GM21529 (cell line): ENCODE measurements at regions not wholly inside any gene's neighbourhood (a gene's known extent, or its start where the extent isn't known, plus 50 kb on each side); places are given as distances from the start of the nearest gene placed in this dataset.
A peak's percentile ranks its signal among the peaks of the same experiment; 100 is the strongest.

ENCODE experiments used
- ATAC-seq: cut with Tn5 transposase; IDR thresholded peaks from one replicate; pipeline ENCODE4 v1.9.1; 2021; ENCODE audit not compliant: unreplicated experiment

DNA sequence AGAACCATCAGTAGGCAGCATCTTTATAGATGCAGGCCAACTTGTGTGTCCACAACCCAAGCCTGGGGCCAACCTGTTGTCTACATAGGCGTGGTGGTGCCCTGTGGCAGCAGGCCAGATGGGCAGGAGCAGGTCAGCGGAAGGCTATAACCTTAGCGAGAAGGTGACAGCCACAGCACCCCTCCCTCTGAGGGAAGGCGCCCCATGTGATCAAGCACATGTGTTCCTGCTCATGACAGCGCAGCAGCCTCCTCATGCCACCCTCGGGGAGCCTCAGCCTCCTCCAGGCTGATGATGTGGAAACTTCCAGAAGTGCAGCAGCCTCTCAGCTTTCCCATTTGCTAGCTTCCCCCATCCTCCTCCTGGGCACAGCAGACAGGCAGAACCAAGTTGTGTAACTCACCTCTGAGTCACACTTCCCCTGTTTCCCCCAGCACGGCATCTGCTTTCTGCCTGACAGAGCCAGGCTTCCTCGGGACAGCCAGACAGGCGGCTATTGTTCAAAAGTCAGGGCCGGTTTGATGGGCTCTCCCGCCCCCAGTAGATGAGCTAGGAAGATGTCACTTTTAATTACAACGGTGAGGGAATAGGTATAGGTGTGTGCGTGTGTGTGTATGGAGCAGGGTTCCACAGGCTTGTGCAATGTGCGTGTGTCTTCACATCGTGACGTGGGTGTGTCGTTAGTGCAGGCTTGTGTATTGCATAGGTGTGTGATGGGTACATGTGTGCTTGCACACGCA, 312.0 kb upstream of the ZMIZ1 start:
- ATAC-seq: no peak

DNA sequence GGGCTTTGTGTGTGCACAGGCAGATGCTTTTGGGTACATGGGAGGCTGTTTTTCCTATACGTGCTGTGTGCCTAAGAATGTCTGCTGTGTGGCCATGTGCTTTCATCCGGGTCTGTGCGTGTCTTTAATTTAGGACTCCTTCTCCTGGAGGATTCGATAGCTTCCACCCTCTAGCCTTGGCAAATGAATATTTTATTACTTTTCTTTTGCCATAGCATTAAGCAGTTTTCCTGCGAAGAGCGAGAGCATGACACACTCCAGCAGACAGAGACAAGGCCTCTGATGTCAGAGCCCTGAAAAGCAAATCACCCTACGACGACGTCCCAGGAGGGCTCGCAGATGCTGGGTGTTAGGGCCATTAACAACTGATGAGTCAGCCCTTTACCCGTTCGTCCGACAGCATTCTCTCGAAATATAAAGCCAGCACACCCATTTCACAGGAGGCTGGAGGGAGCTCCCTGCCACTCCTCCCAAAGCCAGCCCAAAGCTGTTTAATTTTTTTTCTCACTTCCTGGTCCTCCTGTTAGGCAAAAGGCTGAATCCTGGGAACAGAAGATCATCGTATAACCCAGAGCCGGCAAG, 311.3 kb upstream of the ZMIZ1 start:
- ATAC-seq: no peak

DNA sequence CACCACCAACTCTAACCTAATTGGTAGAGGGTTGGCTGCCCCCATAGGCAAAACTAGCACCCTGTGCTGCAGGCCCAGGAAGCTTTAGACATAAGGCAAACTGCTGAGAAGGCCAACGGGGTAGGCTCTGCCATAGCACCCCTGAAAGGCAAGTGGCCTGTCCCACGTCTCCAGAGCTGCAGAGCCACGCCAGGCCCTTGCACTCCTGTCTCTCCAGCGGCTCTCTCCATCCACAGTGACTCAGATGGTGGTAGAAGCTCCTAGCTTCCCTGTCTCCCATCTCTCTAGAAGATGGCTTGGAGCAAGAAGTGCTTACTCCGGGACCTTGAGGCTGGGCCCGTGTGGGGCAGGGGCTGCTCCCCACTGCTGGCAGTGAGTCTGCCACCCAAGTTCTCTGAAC, 310.6 kb upstream of the ZMIZ1 start:
- no peak for ATAC-seq

DNA sequence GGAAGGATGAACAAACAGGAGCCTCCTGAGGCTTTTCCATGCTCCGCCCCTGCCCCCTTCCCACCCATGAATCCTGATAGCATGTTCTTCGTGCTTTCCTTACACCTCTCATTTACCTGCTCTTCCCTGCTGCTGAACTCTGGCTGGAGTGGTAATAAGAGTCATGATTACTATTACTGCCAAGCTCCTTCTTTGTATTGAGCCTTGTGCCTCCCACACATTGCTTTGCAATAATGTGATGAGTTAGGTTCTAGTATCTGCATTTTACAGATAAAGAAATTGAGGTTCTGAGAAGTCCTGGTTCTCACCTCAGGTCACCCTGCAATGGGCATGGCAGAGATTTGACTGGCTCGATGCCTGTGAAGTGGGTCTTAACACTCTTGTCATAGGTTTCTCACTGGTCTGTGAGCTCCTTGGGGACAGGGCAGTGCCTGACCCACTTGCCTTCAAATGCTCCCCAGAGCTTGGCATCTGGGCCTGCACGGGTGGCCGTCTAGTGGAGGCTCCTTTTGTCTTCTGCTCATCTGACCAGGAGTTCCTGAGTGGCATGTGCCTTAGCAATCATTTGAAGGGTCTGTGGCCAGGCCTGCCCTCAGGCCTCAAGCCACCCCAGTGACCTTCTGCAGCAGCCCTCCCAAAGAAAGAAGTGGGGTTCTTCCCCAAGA, 309.2 kb upstream of the ZMIZ1 start:
- ATAC-seq: no peak

DNA sequence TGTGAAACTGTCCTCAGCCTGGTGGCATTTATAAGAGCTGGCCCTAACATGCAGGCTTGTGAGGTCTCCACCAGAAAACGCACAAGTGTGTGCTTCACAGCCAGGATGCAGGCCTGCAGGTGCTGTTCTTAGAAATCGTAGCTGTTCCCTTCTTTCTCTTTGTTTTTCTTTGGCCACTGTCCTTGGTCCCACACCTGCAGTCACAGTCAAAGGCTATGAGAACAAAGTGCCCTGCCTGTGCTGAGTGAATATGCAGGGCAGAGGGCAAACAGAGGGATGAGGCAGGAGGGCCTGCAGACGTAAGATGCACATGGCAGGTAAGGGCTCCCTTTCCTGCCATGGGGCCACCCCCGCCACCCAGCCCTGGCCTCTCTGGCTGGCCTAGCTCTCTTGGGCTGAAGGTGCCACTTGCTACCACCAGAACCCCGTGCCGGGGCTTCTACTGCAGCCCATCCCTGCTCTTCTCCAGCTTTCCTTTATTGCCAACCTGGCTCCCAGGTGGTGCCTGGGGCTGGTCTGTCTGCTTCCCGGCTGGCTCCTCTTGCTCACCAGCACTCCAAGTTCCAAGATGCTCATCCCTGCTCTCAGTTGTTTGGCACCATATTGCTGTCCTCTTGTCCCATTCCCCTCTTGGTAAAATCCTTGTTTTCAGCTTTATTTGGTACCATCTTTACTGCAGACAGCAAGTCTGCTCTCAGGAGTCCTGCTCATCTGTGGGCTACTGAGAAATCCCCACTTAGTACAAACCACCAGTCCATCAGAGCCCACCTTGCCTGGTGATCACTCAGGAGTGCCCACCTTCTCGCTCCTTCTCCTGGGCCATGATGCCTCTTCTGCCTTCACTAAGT, 308.1 kb upstream of the ZMIZ1 start:
- ATAC-seq: no peak

DNA sequence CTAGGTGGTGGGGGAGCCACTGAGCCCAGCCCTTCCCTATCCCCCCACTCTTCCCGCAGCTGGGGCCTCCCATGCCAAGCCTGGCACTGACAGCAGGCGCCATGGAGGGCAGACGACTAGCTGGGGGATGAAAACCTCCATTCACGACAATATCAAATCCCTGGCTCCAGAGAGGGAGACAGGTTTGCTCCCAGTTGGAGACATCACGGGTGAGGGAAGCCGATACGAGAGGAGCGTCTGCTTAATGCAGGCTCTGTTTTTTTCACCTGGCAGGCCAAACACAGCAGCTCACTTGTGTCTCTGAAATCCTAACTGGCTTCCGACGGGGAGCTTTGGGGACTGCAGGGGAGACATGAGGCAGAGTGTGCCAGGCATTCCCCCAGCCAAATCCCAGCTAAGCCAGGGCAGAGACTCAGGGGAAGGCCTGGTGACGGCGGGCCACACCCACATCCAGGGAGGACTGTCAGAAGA, 307.4 kb upstream of the ZMIZ1 start:
- ATAC-seq: no peak

DNA sequence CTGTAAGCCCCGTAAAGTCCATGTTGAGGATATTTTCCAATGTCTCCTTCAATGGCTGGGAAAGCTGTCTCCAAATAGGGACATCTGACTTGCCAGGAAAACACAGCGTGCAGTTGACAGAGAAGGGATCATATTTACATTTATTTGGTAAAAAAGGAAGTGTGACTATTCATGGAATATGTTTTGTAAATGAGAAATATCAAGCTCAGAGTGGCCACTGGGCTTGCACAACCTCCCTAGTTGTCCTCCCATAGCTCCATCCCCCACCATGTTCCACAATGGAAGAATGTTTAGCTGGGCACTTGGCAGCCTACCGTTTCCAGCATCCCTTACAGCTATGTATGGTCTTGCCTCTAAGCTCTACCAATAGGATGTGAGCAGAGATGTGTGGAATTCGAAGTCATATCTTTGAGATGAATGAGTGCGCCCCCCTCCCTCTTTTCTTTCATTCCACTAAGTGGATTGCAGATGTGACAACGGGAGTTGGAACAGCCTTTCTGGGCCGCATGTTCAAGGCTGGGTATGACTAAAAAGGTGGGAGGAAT, 306.6 kb upstream of the ZMIZ1 start:
- ATAC-seq: no peak

DNA sequence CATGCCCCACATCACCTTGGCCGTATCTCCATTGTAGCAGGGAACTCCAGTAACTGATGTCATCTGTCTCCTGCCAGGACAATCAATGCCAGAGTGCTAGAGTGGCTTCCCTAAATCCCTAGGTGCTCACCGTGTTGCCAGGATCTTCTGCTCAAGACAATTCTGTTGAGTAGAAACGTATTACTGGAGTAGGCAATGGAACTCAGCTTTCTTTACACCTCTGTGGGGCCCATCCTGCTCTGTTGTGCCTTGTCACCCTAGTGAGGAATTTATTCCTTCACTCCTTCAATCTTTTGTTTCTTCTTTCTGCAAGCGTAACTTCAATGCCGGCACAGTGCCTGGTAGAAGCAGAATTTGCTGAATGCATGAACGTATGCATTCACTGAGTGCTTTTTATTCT, 305.5 kb upstream of the ZMIZ1 start:
- no peak for ATAC-seq

DNA sequence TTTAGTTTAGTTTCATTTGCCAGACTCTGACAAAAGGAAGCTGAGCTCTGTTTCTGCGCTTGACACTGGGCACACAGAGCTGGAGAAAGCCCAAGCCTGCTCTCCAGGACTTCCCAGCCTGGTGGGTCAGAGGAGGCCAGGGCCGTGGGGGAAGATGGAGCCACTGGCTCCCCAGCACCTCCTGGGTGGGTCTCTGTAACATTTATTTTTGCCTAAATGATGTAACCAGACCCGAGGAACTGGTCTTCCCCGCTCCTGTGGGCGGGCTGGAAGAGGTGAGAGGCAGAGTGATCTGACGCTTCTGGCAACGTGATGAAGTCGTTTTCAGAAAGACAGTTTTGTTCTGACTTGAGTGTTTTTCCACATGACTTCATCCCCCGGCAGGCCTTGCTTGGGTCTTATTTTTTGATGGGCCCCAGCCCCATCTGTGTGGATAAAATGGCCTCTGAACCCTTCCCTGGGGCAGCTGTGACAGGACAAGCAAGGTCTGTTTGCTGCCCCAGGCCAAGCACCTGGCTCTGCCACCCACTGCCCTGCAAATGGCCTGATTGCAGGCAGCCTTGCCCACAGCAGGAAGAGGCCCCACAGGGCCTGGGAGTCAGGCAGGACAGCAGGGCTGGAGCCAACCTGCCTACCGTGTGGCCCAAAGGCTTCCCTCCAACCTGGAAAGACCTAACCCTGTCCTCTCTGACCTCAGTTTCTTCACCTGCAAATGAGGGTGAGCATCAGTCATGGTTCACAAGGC, 304.9 kb upstream of the ZMIZ1 start:
- ATAC-seq: peak; percentile 78

DNA sequence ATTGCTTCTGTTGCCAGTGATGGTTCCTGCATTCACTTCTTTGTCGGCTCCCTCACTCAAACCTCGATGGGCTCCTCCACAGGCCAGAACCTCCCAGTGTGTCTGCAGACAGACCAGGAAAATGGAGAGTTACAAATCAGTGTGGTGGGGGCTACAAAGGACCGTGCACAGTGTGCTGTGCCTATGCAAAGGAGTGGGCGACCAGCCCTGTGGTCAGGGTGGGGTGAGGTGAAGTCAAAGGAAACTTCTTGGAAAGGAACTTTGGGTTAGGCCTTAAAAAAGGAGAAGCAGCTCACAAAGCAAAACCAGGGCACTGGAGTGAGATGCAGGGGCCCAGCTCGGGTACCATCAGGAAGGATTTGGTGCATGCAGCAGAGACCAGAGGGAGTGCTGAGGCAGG, 304.3 kb upstream of the ZMIZ1 start:
- ATAC-seq: no peak

DNA sequence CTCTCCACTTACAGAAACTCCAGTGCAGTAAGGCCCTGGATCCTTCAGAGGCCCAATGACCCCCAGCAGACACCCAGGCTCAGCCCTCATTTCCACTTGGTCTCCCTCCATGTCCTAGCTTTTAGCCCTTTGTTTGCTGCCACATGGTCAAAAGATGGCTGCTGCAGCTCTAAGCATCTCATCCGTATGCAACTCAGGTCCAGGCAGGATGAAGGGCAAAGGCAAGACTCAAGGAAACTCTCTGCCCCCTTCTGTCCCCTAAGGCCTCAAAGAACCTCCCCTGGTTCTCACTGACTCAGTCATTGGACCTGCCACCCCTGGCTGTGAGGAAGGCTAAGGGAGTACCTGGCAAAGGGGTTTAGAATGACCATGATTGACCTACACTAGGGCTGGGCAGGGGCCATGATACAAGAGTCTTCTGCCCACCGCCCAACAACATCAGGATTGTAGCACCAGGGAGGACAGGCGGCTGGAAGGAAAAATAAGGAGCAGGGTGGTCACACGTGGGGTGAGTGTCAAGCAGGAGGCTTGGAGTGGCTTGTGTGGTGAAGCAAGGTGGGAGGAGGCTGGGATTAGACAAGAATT, 303.8 kb upstream of the ZMIZ1 start:
- ATAC-seq: no peak

DNA sequence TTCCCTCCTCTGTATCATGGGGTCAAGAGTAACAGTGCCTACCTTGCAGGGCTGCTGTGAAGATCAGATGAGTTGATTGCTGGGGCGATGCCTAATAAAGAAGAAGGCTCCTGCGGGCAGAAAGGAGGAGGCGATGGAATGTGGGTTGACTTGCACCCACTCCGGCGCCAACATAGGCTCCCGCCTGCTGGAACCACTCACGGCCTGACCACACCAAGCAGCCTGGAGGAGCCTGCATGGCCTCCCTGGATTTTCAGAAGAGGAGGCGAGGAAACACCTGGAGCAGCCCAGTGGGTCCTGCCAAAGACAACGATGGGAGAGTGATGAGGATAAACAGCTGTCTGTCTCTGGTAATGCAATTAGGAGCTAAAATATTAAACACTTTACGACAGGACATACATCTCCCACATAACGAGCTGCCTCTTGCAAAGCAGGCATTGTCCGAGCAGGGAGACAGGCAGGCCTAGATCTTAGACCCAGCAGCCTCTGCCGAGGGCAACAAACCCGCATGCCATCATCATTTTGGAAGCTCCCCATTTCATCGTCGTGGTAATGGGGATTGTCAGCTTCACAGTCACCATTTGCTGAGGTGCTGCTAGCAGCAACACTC, 302.9 kb upstream of the ZMIZ1 start:
- ATAC-seq: no peak

DNA sequence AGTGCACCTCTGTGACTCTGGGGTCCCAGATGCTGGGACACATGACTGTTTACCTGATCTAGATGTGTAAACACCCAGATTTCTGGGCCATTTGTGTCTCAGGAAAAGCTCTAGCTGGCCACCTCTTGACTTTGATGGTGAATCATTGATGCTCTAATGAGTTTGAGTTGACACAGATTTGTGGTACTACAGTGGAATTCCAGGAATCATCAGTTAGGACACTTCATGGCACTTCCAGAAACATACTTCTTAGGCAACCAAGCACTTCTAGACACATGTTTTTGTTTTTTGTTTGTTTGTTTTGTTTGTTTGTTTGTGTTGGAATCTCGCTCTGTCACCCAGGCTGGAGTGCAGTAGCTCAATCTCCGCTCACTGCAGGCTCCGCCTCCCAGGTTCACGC, 302.2 kb upstream of the ZMIZ1 start:
- ATAC-seq: no peak

DNA sequence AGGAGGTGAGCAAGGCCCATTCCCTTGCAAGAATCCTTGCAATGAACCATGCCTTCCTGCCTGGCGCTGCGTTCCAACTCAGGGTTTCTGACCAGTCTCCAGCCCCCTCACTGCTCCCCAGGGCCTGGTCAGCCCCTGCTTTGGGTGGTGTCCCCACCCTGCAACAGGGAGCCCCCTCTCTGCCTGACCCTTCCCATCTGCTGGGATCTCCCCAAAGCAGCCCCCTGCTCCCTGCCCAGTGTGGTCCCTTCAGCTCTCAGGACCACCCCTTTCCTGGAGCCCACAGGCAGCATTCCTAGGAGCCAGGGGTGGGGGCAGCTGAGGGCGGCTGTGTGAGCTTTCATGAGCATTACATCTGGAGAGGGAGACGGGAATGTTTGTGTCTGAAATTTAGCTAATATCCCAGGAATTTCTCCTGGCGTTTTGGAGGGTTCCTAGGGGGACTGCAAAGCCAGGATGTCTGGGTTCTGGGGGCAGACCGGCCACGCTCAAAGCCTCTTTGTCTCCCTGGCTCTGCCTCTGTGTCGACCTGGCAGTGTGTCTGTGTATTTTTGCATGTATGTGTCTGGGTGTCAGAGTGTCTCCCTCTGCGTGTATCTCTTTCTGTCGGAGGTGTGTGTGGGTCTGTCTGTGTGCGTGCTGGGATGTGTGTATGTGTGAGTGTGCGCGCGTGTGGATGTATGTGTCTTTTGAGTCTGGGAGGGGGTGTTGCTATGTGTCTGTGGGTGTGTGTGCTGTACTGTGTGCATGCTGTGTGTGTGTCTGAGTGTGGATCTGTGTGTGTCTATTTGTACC, 300.5 kb upstream of the ZMIZ1 start:
- ATAC-seq: no peak

DNA sequence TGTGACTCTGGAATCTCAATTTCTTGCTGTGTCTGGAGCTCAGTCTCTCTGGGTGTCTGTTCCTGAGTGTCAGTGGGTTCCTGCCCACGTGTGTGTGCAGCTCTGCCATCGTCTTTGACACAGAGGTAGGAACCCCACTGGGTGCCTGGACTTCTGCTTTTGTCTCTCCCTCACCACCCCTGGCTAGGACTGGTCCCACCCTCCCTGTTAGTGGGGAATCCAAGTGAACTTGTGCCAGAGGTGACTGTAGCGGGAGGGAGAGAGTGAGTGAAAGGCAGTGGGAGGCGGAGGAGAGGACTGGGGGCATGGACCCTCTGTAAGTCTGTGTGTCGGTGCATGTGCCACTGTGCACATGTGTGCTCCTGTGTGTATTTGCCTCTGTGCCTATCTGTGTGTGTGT, 299.9 kb upstream of the ZMIZ1 start:
- no peak for ATAC-seq

DNA sequence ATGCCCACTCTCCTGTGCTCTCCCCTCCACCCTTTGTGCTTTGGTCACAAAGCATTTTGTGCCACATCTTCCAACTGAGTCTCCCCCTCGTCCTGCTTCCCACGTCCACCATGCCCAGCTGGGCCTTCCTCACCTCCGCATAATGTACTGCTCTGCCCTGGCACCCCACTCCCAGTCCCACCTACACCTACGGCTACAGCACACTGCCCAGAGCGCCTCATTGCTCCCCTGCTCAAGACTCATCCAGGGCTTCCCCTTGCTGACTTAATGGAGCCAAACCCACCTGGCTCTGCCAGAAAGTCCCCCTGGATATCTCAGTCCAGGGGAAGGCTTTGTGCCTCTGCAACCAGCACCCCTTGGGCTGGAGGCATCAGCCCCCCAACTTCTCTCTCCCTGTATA, 299.2 kb upstream of the ZMIZ1 start:
- ATAC-seq: no peak

DNA sequence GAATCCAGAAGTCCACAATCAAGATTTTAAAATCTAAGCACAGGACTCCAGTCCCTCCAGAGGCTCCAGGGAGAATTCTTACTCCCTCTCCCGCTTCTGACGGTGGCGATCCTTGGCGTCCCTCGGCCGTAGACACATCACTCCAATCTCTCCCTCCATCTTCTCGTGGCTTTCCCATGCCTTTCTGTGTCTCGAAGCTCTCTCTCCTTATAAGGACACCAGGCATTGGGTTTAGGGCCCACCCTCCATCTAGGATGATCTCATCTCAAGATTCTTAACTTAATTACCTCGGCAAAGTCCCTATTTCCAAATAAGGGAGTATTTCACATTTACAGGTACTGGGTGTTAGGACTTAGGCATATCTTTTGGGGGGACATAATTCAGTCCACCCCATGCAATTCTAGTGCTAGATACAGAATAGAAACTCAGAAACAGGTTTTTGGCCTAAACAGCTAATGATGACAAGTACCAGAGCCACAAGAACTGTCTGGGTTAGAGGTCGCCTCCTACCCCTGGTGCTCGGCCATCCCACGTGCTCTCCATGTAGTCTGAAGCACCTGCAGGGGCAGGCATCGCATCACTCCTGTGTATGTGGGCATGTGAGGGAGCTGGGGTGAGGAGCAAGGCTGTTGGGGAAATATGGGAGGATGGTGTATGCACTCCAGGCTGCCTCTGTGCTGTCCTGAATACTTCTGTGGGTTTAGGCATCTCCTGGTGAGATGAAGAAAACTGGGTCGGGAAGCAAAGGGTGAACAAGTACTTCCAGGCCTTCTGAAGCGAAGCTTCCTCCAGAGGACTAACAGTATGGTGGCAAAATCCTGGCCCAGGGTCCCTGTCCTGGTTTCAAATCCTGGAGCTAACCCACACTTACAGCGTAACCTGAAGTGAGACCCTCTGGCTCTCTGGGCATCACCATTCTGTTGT, 298.3 kb upstream of the ZMIZ1 start:
- ATAC-seq: no peak

DNA sequence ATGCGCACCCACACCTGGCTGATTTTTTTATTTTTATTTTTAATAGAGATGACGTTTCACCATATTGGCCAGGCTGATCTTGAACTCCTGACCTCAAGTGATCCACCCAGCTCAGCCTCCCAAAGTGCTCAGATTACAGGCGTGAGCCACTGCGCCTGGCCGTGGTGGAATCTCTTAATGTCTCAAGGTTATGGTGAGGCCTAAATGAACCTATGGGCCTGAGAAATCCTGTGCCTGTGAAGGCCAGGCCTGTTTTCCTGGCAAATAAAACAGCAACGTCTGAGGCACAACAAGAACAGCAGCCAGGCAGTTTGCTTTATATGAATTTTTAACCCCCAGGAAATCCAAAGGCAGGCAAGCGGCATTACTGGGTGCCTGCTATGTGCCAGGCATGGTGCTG, 297.5 kb upstream of the ZMIZ1 start:
- ATAC-seq: no peak
